Large intestine (tissue), 3 donors: ENCODE measurements at regions not wholly inside any gene's neighbourhood (a gene's known extent, or its start where the extent isn't known, plus 50 kb on each side); places are given as distances from the start of the nearest gene placed in this dataset.

Source experiments
- DNase-seq, 2 donors: peaks; one replicate each; pipeline versions ENCODE4 v3.0.0 to v3.0.0-alpha.2; 2013
- H3K27ac ChIP-seq: one replicate; pipeline ENCODE4 v1.5.1; 2013; ENCODE audit warnings: low read length
- H3K27me3 ChIP-seq: 2 replicates; pipeline ENCODE4 v1.6.1; 2013; ENCODE audit warnings: low read length; ENCODE audit not compliant: control insufficient read depth, insufficient read depth
- H3K36me3 ChIP-seq: 2 replicates; pipeline ENCODE4 v1.6.1; 2013; ENCODE audit warnings: low read length; ENCODE audit not compliant: control insufficient read depth, insufficient read depth
- H3K4me1 ChIP-seq: one replicate; pipeline ENCODE4 v1.6.1; 2013; ENCODE audit warnings: low read length; ENCODE audit not compliant: control insufficient read depth, insufficient read depth
- H3K4me3 ChIP-seq: one replicate; pipeline ENCODE4 v1.5.1; 2013; ENCODE audit warnings: low read length
- H3K9me3 ChIP-seq: one replicate; pipeline ENCODE4 v1.6.1; 2013; ENCODE audit warnings: mild to moderate bottlenecking, low read depth, low read length, moderate library complexity; ENCODE audit not compliant: control insufficient read depth
- WGBS: methylation state at CpG from one replicate; pipeline ENCODE4 v1.1.5; 2013; ENCODE audit warnings: low lambda C conversion rate; ENCODE audit not compliant: insufficient coverage; 5-methylcytosine and 5-hydroxymethylcytosine counted together

DNA sequence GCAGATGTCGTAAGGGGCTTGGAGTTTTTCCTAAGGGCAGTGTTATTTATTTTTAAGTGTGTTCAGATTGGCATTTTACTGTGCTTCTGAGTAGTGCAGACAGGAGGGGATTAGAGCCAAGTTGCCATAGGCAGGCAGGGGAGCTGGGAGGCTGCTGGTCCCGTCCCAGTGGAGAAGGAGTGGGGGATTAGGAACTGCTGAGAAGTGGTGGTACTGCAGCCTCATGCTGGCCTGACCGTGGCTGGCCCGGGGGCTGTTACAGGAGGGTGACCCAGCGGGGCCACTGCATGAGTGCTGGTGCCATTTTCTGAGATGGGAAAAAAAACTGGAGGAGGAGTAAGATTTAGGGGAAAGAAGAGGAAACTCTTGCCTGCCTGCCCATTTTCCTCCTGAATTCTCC is 52.3 kb upstream of the DLK1 start:
- no peaks in the 10 kb centered on the region for H3K36me3 ChIP-seq
- no peak for DNase-seq
- peaks cover 9% of the 10 kb centered on the region for H3K9me3 ChIP-seq
- no peak overlapping the region for H3K27ac ChIP-seq
- no peak overlapping the region for H3K4me3 ChIP-seq
- peaks cover 43% of the 10 kb centered on the region for H3K27me3 ChIP-seq
- no CpG with 5 or more reads among the region's 5 CpGs for WGBS
- H3K4me1 ChIP-seq, result peaks cover 63% of the 10 kb centered on the region

DNA sequence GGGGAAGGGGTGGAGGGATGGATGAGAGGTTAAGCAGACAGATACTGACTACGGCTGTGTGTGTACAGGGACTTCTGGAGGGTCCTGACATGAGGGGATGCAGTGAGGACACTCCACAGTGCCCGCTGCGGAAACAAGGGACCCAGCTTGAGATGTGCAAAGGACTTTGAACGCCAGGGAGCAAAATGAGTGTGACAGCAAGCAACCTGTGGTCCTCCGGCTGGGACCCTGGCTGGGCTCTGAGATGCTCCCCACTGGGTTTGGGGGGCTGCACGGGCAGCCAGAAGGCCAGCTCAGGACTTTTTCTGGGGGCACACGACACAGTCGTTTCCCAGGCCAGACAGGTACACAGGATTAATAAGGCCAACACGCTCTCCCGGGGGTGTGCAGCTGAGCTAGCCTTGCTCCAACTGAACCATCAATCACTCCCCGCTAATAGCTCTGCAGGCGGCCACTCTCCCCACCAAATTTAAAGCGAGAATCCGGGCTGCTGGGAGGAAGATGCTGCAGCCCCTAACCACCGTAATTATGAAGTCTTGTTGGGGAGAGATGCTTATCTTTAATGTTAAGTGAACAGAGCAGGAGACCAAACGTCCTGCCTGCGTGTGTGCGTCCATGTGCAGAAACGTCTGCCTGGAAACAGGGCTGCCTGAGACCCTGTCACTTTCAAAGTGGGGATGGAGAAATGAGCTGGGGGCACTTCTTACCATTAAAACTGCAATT is 51.6 kb upstream of the DLK1 start:
- Histone ChIP-seq H3K27me3 (peaks cover 40% of the 10 kb centered on the region), H3K9me3 (peaks cover 9% of the 10 kb centered on the region), H3K4me1 (peaks cover 63% of the 10 kb centered on the region), H3K27ac (no peak overlapping the region), H3K4me3 (no peak overlapping the region), H3K36me3 (no peaks in the 10 kb centered on the region)
- DNase-seq, result no peak
- no CpG with 5 or more reads among the region's 19 CpGs for WGBS

DNA sequence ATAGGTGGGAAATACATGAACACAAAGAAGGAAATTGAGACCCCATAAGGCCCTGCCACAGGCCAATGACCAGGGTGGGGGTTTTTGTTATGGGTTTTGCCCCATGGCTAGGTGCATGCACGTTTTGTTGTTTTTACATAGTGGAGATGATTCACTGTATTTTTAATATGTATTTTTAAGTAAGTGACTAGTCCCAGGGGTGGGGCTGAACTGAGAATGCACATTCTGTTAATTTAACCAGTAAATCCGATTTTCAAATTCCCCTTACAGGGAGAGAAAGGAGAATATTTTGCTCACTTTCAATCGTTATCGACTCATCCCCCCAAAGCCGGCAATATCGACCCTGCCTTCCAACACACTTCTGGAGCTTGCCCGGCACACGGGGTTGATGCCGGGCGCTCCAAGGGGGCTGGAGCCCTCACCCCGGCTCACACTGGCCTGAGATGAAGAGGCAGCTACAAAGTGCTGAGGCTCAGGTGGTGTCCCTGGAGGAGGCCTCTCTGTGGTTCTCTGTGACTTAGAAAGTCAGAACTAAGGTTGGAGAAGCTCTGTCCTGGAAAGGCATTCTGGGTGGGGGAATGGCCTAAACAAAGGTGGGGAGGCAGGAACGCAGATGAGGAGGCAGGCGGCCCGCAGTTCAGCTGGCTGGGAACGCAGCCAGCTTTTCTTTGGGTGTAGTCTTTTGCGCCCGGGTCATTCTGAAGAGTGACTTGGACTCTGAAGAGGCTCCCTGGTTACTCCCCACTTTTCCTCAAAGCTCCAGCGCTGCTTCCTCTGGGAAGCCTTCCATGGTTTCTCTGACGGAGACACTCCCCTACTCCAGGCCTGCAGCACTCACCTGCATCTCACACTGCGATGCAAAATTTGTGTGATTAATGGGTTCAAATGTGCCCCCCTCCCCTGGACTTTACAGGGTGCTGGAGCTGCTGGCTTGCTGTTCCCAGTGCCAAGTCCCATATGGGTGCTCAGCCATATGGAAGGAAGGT is 50.7 kb upstream of the DLK1 start:
- no peaks in the 10 kb centered on the region for H3K36me3 ChIP-seq
- H3K27ac ChIP-seq, result no peak overlapping the region
- WGBS, result 80% methylated on average over 1 of the region's 20 CpGs
- peaks cover 13% of the 10 kb centered on the region for H3K9me3 ChIP-seq
- H3K27me3 ChIP-seq, result peaks cover 32% of the 10 kb centered on the region
- DNase-seq, result no peak
- H3K4me3 ChIP-seq, result no peak overlapping the region
- peaks cover 67% of the 10 kb centered on the region for H3K4me1 ChIP-seq
